GM19025 (cell line): ENCODE measurements at regions not wholly inside any gene's neighbourhood (a gene's known extent, or its start where the extent isn't known, plus 50 kb on each side); places are given as distances from the start of the nearest gene placed in this dataset.
"Not testable (repeated sequence)": the region's sequence is repeated elsewhere in the genome, so short reads cannot be mapped to it uniquely, and the experiment has no call there.

Experiments
- ATAC-seq: cut with Tn5 transposase; IDR thresholded peaks from one replicate; pipeline ENCODE4 v1.9.1; 2021; ENCODE audit warnings: mild to moderate bottlenecking, low read depth, moderate library complexity; ENCODE audit not compliant: unreplicated experiment

GRCh38 chr2:82797469-82797868, 1661.6 kb downstream of the SUCLG1 start:
- no peak for ATAC-seq

GRCh38 chr2:82796132-82796531, 1662.9 kb downstream of the SUCLG1 start:
- ATAC-seq, result no peak

GRCh38 chr2:82795446-82795845, 1663.6 kb downstream of the SUCLG1 start:
- no peak for ATAC-seq

GRCh38 chr2:82793711-82794435, 1665.2 kb downstream of the SUCLG1 start:
- no peak for ATAC-seq

- ATAC-seq, result no peak
These were observed 1666.8 kb downstream of the SUCLG1 start for GRCh38 chr2:82792316-82792715.

- ATAC-seq, result no peak
These were observed 1668.7 kb downstream of the SUCLG1 start for GRCh38 chr2:82790206-82791021.

- ATAC-seq, result no peak
These were observed 1669.3 kb downstream of the SUCLG1 start for GRCh38 chr2:82789851-82790205.

GRCh38 chr2:82781176-82781915, 1677.7 kb downstream of the SUCLG1 start:
- ATAC-seq, result no peak

GRCh38 chr2:82780050-82780449, 1679.0 kb downstream of the SUCLG1 start:
- ATAC-seq, result no peak

- no peak for ATAC-seq
These were observed 1706.7 kb downstream of the SUCLG1 start for GRCh38 chr2:82752396-82752795.

GRCh38 chr2:82748653-82749052, 1710.4 kb downstream of the SUCLG1 start:
- ATAC-seq, result no peak

GRCh38 chr2:82740527-82740926, 1718.6 kb downstream of the SUCLG1 start:
- no peak for ATAC-seq

GRCh38 chr2:82737965-82738364, 1721.1 kb downstream of the SUCLG1 start:
- ATAC-seq, result not testable (repeated sequence)

GRCh38 chr2:82735336-82735735, 1723.7 kb downstream of the SUCLG1 start:
- no peak for ATAC-seq

- ATAC-seq, result no peak
These were observed 1727.3 kb downstream of the SUCLG1 start for GRCh38 chr2:82731824-82732223.

- ATAC-seq, result no peak
These were observed 1728.3 kb downstream of the SUCLG1 start for GRCh38 chr2:82730811-82731210.

GRCh38 chr2:82728090-82728489, 1731.0 kb downstream of the SUCLG1 start:
- no peak for ATAC-seq

GRCh38 chr2:82708681-82709080, 1750.4 kb downstream of the SUCLG1 start:
- ATAC-seq, result no peak

GRCh38 chr2:82697231-82697630, 1761.8 kb downstream of the SUCLG1 start:
- ATAC-seq, result no peak

- no peak for ATAC-seq
These were observed 1764.6 kb downstream of the SUCLG1 start for GRCh38 chr2:82694431-82694830.

GRCh38 chr2:82690757-82691411, 1768.2 kb downstream of the SUCLG1 start:
- no peak for ATAC-seq
